ENCODE measurements at regions not wholly inside any gene's neighbourhood (a gene's known extent, or its start where the extent isn't known, plus 50 kb on each side); places are given as distances from the start of the nearest gene placed in this dataset.

DNA sequence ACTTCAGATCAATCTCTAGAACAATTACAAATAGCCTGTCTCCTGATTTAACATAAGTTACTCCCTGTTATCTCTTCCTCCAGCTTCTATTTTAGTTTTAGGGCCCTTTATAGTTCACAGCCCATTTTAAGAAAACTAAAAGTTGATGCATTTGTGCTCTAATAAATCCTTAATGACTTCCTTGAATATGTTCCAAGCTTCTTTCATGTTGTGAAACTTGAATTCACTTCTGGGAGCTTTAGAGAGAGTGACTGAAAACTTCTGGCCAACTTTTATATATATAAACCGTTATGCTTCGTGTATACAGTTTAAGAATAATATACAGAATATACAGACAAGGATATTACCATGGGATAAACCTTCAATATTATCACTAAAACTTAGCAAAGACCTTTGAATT, 366.8 kb downstream of the TBC1D4 start:
- Mint-ChIP-seq H3K4me3 (no peak overlapping the region), H3K27ac (no peak overlapping the region), H3K9me3 (peaks cover 31% of the 10 kb centered on the region), H3K36me3 (no peaks in the 10 kb centered on the region), H3K27me3 (ENCODE audit: low read depth) (no peaks in the 10 kb centered on the region), H3K4me1 (no peaks in the 10 kb centered on the region)
- TF ChIP-seq CTCF (IDR thresholded peaks at IDR 0.05; ENCODE audit: unreplicated experiment) = no peak
- DNase-seq (ENCODE audit: low spot score in 2 of 2, unreplicated experiment in 2 of 2) = no peak

DNA sequence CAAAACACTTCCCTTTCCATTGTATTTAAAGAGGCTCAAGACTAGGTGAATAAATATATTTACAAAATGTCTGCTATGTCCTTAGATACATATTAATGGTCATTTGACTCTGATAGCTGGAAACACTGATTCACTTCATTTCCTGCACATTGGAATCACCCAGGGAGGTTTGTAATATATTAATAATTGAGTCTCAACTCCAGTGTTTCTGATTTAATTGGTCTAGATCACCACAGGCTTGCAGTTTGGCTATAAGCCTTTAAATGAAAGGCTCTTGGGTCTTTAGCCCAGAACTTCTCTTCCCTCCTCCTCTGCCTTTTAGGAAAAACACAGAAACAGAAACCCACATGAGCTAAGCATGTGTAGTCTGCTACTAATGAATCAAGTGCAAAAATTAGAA, 378.0 kb downstream of the TBC1D4 start:
- Mint-ChIP-seq H3K27ac (no peak overlapping the region), H3K27me3 (ENCODE audit: low read depth) (peaks cover 8% of the 10 kb centered on the region), H3K9me3 (peaks cover 10% of the 10 kb centered on the region), H3K4me1 (no peaks in the 10 kb centered on the region), H3K36me3 (no peaks in the 10 kb centered on the region), H3K4me3 (no peak overlapping the region)
- DNase-seq (ENCODE audit: low spot score in 2 of 2, unreplicated experiment in 2 of 2) = no peak
- no peak for TF ChIP-seq CTCF (IDR thresholded peaks at IDR 0.05; ENCODE audit: unreplicated experiment)

- H3K27ac Mint-ChIP-seq = no peak overlapping the region
- no peak for DNase-seq (ENCODE audit: low spot score in 2 of 2, unreplicated experiment in 2 of 2)
- no peak overlapping the region for H3K4me3 Mint-ChIP-seq
- H3K27me3 Mint-ChIP-seq (ENCODE audit: low read depth) = peaks cover 8% of the 10 kb centered on the region
- no peaks in the 10 kb centered on the region for H3K36me3 Mint-ChIP-seq
- H3K4me1 Mint-ChIP-seq = no peaks in the 10 kb centered on the region
- H3K9me3 Mint-ChIP-seq = peaks cover 6% of the 10 kb centered on the region
- no peak for TF ChIP-seq CTCF (IDR thresholded peaks at IDR 0.05; ENCODE audit: unreplicated experiment)
Measured at GRCh38 chr13:75102001-75102716, 379.8 kb downstream of the TBC1D4 start.

GRCh38 chr13:75101348-75101747, 380.6 kb downstream of the TBC1D4 start:
- no peak for DNase-seq (ENCODE audit: low spot score in 2 of 2, unreplicated experiment in 2 of 2)
- H3K36me3 Mint-ChIP-seq = no peaks in the 10 kb centered on the region
- H3K4me1 Mint-ChIP-seq = no peaks in the 10 kb centered on the region
- no peak overlapping the region for H3K4me3 Mint-ChIP-seq
- H3K27me3 Mint-ChIP-seq (ENCODE audit: low read depth) = peaks cover 7% of the 10 kb centered on the region
- no peak overlapping the region for H3K27ac Mint-ChIP-seq
- no peaks in the 10 kb centered on the region for H3K9me3 Mint-ChIP-seq
- no peak for TF ChIP-seq CTCF (IDR thresholded peaks at IDR 0.05; ENCODE audit: unreplicated experiment)

GRCh38 chr13:75092143-75092542, 389.8 kb downstream of the TBC1D4 start:
- Mint-ChIP-seq H3K4me3 (no peak overlapping the region), H3K27ac (peak overlapping the region; percentile 32), H3K4me1 (peaks cover 13% of the 10 kb centered on the region), H3K27me3 (ENCODE audit: low read depth) (peaks cover 7% of the 10 kb centered on the region), H3K36me3 (no peaks in the 10 kb centered on the region), H3K9me3 (no peaks in the 10 kb centered on the region)
- no peak for TF ChIP-seq CTCF (IDR thresholded peaks at IDR 0.05; ENCODE audit: unreplicated experiment)
- DNase-seq (ENCODE audit: low spot score in 2 of 2, unreplicated experiment in 2 of 2) = no peak
